Natural killer cell (primary cell): ENCODE measurements at regions not wholly inside any gene's neighbourhood (a gene's known extent, or its start where the extent isn't known, plus 50 kb on each side); places are given as distances from the start of the nearest gene placed in this dataset.

ENCODE experiments used
- ATAC-seq, 3 donors: fragments of 150-1000 bp in 2 of 3; fragments of 200-7000 bp in 1 of 3; cut with Tn5 transposase; 1 replicate in 1 of 3; 2 replicates in 2 of 3; pipeline ENCODE4 v1.10.0; 2021; ENCODE audit warnings: mild to moderate bottlenecking in 2 of 3, moderate library complexity in 2 of 3
- DNase-seq, 2 donors: peaks; one replicate each; pipeline versions ENCODE4 v3.0.0 to v3.0.0-alpha.2; 2013 to 2021; ENCODE audit warnings: mixed read lengths in 1 of 2
- H3K27ac ChIP-seq: one replicate; pipeline ENCODE4 v1.5.1; 2013; ENCODE audit warnings: mild to moderate bottlenecking, low read length
- H3K27me3 ChIP-seq: one replicate; pipeline ENCODE4 v1.6.1; 2013; ENCODE audit warnings: low read length; ENCODE audit not compliant: control insufficient read depth, insufficient read depth
- H3K36me3 ChIP-seq: one replicate; pipeline ENCODE4 v1.6.1; 2013; ENCODE audit warnings: low read length; ENCODE audit not compliant: control insufficient read depth, insufficient read depth
- H3K4me1 ChIP-seq: one replicate; pipeline ENCODE4 v1.6.1; 2013; ENCODE audit warnings: low read length; ENCODE audit not compliant: control insufficient read depth, insufficient read depth
- H3K4me3 ChIP-seq: one replicate; pipeline ENCODE4 v1.5.1; 2013; ENCODE audit warnings: low read length
- H3K9me3 ChIP-seq: one replicate; pipeline ENCODE4 v1.6.1; 2013; ENCODE audit warnings: low read length; ENCODE audit not compliant: control insufficient read depth, insufficient read depth
- H3K27ac Mint-ChIP-seq, 2 donors: one replicate each; pipeline ENCODE4 v1.8.0; 2022; ENCODE audit warnings: mild to moderate bottlenecking in 2 of 2, mixed read lengths in 2 of 2, moderate library complexity in 1 of 2
- H3K27me3 Mint-ChIP-seq, 2 donors: one replicate each; pipeline ENCODE4 v1.8.0; 2022; ENCODE audit warnings: low read depth in 2 of 2, mixed read lengths in 2 of 2
- H3K36me3 Mint-ChIP-seq: one replicate; pipeline ENCODE4 v1.8.0; 2022; ENCODE audit warnings: mixed read lengths
- H3K4me1 Mint-ChIP-seq, 2 donors: one replicate each; pipeline ENCODE4 v1.8.0; 2022; ENCODE audit warnings: mixed read lengths in 2 of 2
- H3K4me3 Mint-ChIP-seq: one replicate; pipeline ENCODE4 v1.8.0; 2022; ENCODE audit warnings: mild to moderate bottlenecking, moderate library complexity, mixed read lengths
- H3K9me3 Mint-ChIP-seq, 2 donors: one replicate each; pipeline ENCODE4 v1.8.0; 2022; ENCODE audit warnings: mixed read lengths in 2 of 2
- WGBS: methylation state at CpG from one replicate; pipeline ENCODE4 v1.1.7; 2013; ENCODE audit warnings: missing lambda C conversion rate; ENCODE audit not compliant: insufficient coverage; 5-methylcytosine and 5-hydroxymethylcytosine counted together
- intact Hi-C: fragments of 100-400 bp; cut with micrococcal nuclease; formaldehyde crosslinking; loops from one replicate; pipeline ENCODE4 v1.14.2; 2022
- TF ChIP-seq, protein P1 (sequence below): fragments of 200-600 bp; IDR thresholded peaks from one replicate; pipeline ENCODE4 v1.8.0; 2022; ENCODE audit warnings: antibody characterized with exemption

DNA sequence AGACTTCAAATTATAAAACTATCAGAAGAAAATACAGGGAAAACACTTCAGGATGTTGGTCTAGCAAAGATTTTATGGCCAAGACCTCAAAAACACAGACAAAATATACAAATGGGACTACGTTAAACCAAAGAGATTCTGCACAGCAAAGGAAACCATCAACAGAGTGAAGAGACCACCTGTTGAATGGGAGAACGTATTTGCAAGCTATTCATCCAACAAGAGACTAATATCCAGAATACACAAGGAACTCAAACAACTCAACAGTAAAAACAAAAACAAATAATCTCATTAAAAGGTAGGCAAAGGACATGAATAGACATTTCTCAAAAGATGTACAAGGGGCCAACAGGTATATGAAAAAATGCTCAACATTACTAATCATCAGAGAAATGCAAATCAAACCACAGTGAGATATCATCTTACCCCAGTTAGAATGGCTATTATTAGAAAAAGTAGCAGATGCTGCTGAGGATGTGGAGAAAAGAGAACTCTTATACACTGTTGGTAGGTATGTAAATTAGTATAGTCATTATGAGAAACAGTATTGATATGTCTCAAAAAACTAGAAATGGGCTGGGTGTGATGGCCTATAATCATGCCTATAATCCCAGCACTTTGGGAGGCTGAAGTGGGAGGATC lies 112.6 kb downstream of the LRIG2 start:
- Histone ChIP-seq H3K9me3 (no peaks in the 10 kb centered on the region), H3K36me3 (no peaks in the 10 kb centered on the region), H3K27ac (no peak overlapping the region), H3K27me3 (no peaks in the 10 kb centered on the region), H3K4me3 (no peak overlapping the region), H3K4me1 (no peaks in the 10 kb centered on the region)
- Mint-ChIP-seq H3K27me3 (peaks cover 27 to 41% of the 10 kb centered on the region in 2 donors), H3K4me1 (no peaks in the 10 kb centered on the region), H3K36me3 (no peaks in the 10 kb centered on the region), H3K9me3 (no peaks in the 10 kb centered on the region), H3K4me3 (no peak overlapping the region), H3K27ac (no peak overlapping the region)
- intact Hi-C loops = no loop called here
- TF ChIP-seq, protein P1, sequence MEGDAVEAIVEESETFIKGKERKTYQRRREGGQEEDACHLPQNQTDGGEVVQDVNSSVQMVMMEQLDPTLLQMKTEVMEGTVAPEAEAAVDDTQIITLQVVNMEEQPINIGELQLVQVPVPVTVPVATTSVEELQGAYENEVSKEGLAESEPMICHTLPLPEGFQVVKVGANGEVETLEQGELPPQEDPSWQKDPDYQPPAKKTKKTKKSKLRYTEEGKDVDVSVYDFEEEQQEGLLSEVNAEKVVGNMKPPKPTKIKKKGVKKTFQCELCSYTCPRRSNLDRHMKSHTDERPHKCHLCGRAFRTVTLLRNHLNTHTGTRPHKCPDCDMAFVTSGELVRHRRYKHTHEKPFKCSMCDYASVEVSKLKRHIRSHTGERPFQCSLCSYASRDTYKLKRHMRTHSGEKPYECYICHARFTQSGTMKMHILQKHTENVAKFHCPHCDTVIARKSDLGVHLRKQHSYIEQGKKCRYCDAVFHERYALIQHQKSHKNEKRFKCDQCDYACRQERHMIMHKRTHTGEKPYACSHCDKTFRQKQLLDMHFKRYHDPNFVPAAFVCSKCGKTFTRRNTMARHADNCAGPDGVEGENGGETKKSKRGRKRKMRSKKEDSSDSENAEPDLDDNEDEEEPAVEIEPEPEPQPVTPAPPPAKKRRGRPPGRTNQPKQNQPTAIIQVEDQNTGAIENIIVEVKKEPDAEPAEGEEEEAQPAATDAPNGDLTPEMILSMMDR = no peak
- no peak for ATAC-seq
- DNase-seq = no peak
- WGBS = 92% methylated on average over 2 of the region's 2 CpGs

DNA sequence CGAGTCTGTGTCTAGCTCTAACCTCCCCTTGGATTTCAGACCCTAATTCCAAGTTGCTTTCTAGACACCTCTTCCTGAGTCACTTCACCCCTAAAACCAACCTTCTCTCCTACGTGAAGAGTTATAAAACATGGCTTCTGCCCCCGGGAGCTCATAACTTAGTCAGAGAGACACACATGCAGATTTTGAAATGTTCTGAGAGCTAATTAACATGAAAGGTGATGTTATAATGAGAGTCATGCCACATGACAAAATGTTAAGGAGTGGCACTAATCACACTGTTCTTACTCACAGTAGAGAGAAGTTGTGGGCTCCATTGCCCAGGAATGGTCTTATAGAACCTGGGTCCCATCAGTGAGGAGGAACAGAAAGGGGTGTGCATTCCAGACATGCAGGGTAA lies 117.1 kb downstream of the LRIG2 start:
- DNase-seq (no peak), ATAC-seq (no peak)
- Histone ChIP-seq H3K36me3 (no peaks in the 10 kb centered on the region), H3K27me3 (peaks cover 5% of the 10 kb centered on the region), H3K9me3 (no peaks in the 10 kb centered on the region), H3K4me1 (no peaks in the 10 kb centered on the region), H3K4me3 (no peak overlapping the region), H3K27ac (no peak overlapping the region)
- TF ChIP-seq, protein P1 = no peak
- Mint-ChIP-seq H3K4me3 (no peak overlapping the region), H3K9me3 (peaks cover 3 to 5% of the 10 kb centered on the region in 2 donors), H3K36me3 (no peaks in the 10 kb centered on the region), H3K27me3 (peaks cover 24 to 30% of the 10 kb centered on the region in 2 donors), H3K27ac (no peak overlapping the region), H3K4me1 (peaks cover 0 to 5% of the 10 kb centered on the region in 2 donors)
- WGBS = 86% methylated on average over 3 of the region's 3 CpGs
- intact Hi-C loops = no loop called here

GRCh38 chr1:113190930-113191329 lies 117.9 kb downstream of the LRIG2 start:
- 89% methylated on average over 3 of the region's 3 CpGs for WGBS
- no peak for DNase-seq
- intact Hi-C loops = no loop called here
- Histone ChIP-seq H3K4me3 (no peak overlapping the region), H3K27ac (no peak overlapping the region), H3K4me1 (no peaks in the 10 kb centered on the region), H3K36me3 (no peaks in the 10 kb centered on the region), H3K9me3 (no peaks in the 10 kb centered on the region), H3K27me3 (peaks cover 5% of the 10 kb centered on the region)
- H3K4me3 Mint-ChIP-seq = no peak overlapping the region
- H3K36me3 Mint-ChIP-seq = no peaks in the 10 kb centered on the region
- peaks cover 3 to 5% of the 10 kb centered on the region in 2 donors for H3K9me3 Mint-ChIP-seq
- no peak overlapping the region for H3K27ac Mint-ChIP-seq
- TF ChIP-seq, protein P1 = no peak
- ATAC-seq = no peak
- H3K27me3 Mint-ChIP-seq = peaks cover 18 to 28% of the 10 kb centered on the region in 2 donors
- peaks cover 0 to 5% of the 10 kb centered on the region in 2 donors for H3K4me1 Mint-ChIP-seq

- TF ChIP-seq, protein P1 = no peak
- H3K4me1 ChIP-seq = no peaks in the 10 kb centered on the region
- WGBS = 79% methylated on average over 11 of the region's 11 CpGs
- H3K36me3 ChIP-seq = no peaks in the 10 kb centered on the region
- ATAC-seq (no peak), DNase-seq (no peak)
- no peak overlapping the region for H3K27ac Mint-ChIP-seq
- no peak overlapping the region for H3K4me3 ChIP-seq
- intact Hi-C loops = no loop called here
- H3K4me3 Mint-ChIP-seq = no peak overlapping the region
- no peak overlapping the region for H3K27ac ChIP-seq
- peaks cover 0 to 5% of the 10 kb centered on the region in 2 donors for H3K4me1 Mint-ChIP-seq
- H3K27me3 ChIP-seq = peaks cover 5% of the 10 kb centered on the region
- peaks cover 3 to 5% of the 10 kb centered on the region in 2 donors for H3K9me3 Mint-ChIP-seq
- H3K27me3 Mint-ChIP-seq = peaks cover 18 to 26% of the 10 kb centered on the region in 2 donors
- H3K36me3 Mint-ChIP-seq = no peaks in the 10 kb centered on the region
- no peaks in the 10 kb centered on the region for H3K9me3 ChIP-seq
These were observed 118.6 kb downstream of the LRIG2 start for GRCh38 chr1:113191579-113192076.
